ENCODE measurements at regions not wholly inside any gene's neighbourhood (a gene's known extent, or its start where the extent isn't known, plus 50 kb on each side); places are given as distances from the start of the nearest gene placed in this dataset.
"Not testable (repeated sequence)": the region's sequence is repeated elsewhere in the genome, so short reads cannot be mapped to it uniquely, and the experiment has no call there.

GRCh38 chr2:147003081-147003480, 841.7 kb upstream of the ACVR2A start:
- DNase-seq (ENCODE audit: low read depth), result no peak
- no peak overlapping the region for H3K4me3 ChIP-seq (ENCODE audit: low read length)
- no peak for TF ChIP-seq CTCF (conservative IDR thresholded peaks at IDR 0.05; ENCODE audit: low read depth, low read length)

- no peak for TF ChIP-seq CTCF (conservative IDR thresholded peaks at IDR 0.05; ENCODE audit: low read depth, low read length)
- no peak for DNase-seq (ENCODE audit: low read depth)
- no peak overlapping the region for H3K4me3 ChIP-seq (ENCODE audit: low read length)
Observed at GRCh38 chr2:147002256-147002655, 842.6 kb upstream of the ACVR2A start.

- no peak for DNase-seq (ENCODE audit: low read depth)
- no peak overlapping the region for H3K4me3 ChIP-seq (ENCODE audit: low read length)
- no peak for TF ChIP-seq CTCF (conservative IDR thresholded peaks at IDR 0.05; ENCODE audit: low read depth, low read length)
Observed at GRCh38 chr2:147001061-147001460, 843.8 kb upstream of the ACVR2A start.

GRCh38 chr2:147000151-147000550, 844.7 kb upstream of the ACVR2A start:
- DNase-seq (ENCODE audit: low read depth); H3K4me3 ChIP-seq (ENCODE audit: low read length): not testable (repeated sequence)

GRCh38 chr2:146997945-146998344, 846.9 kb upstream of the ACVR2A start:
- no peak for DNase-seq (ENCODE audit: low read depth)
- no peak overlapping the region for H3K4me3 ChIP-seq (ENCODE audit: low read length)
- no peak for TF ChIP-seq CTCF (conservative IDR thresholded peaks at IDR 0.05; ENCODE audit: low read depth, low read length)

- DNase-seq (ENCODE audit: low read depth), result no peak
- no peak overlapping the region for H3K4me3 ChIP-seq (ENCODE audit: low read length)
- TF ChIP-seq CTCF (conservative IDR thresholded peaks at IDR 0.05; ENCODE audit: low read depth, low read length), result no peak
Observed at GRCh38 chr2:146997488-146997887, 847.3 kb upstream of the ACVR2A start.

- no peak for DNase-seq (ENCODE audit: low read depth)
- no peak overlapping the region for H3K4me3 ChIP-seq (ENCODE audit: low read length)
- no peak for TF ChIP-seq CTCF (conservative IDR thresholded peaks at IDR 0.05; ENCODE audit: low read depth, low read length)
Observed at GRCh38 chr2:146994246-146994645, 850.6 kb upstream of the ACVR2A start.

- H3K4me3 ChIP-seq (ENCODE audit: low read length), result no peak overlapping the region
- no peak for TF ChIP-seq CTCF (conservative IDR thresholded peaks at IDR 0.05; ENCODE audit: low read depth, low read length)
- DNase-seq (ENCODE audit: low read depth), result no peak
Observed at GRCh38 chr2:146992466-146992865, 852.4 kb upstream of the ACVR2A start.
